DOHH2 (cell line): ENCODE measurements at regions not wholly inside any gene's neighbourhood (a gene's known extent, or its start where the extent isn't known, plus 50 kb on each side); places are given as distances from the start of the nearest gene placed in this dataset.

Experiments used
- EZH2phosphoT487 ChIP-seq: fragments of 200-600 bp; sonication (generic); IDR thresholded peaks from 2 replicates; pipeline ENCODE4 v1.6.1; 2017; ENCODE audit warnings: borderline replicate concordance, mild to moderate bottlenecking, antibody characterized with exemption, low read length, moderate library complexity, mixed read lengths
- TF ChIP-seq, protein P1 (sequence below): fragments of 200-600 bp; sonication (generic); IDR thresholded peaks from one replicate; pipeline ENCODE4 v1.5.1; 2014; ENCODE audit warnings: antibody characterized with exemption, mild to moderate bottlenecking, low read depth, low read length; ENCODE audit not compliant: poor library complexity, severe bottlenecking

DNA sequence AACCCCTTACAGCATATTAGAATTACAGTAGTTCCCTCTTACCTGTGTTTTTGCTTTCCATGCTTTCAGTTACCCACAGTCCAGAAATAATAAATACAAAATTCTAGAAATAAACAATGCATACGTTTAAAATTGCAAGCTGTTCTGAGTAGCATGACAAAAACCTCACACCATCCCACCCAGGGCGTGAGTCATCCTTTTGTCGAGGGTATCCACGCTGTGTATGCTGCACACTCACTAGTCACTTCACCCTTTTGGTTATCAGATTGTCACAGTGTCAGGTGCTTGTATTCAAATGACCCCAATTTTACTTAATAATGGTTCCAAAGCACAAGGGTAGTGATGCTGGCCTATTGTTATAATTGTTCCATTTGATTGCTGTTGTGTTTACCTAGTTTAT, 72.5 kb upstream of the P3H2 start:
- TF ChIP-seq, protein P1, sequence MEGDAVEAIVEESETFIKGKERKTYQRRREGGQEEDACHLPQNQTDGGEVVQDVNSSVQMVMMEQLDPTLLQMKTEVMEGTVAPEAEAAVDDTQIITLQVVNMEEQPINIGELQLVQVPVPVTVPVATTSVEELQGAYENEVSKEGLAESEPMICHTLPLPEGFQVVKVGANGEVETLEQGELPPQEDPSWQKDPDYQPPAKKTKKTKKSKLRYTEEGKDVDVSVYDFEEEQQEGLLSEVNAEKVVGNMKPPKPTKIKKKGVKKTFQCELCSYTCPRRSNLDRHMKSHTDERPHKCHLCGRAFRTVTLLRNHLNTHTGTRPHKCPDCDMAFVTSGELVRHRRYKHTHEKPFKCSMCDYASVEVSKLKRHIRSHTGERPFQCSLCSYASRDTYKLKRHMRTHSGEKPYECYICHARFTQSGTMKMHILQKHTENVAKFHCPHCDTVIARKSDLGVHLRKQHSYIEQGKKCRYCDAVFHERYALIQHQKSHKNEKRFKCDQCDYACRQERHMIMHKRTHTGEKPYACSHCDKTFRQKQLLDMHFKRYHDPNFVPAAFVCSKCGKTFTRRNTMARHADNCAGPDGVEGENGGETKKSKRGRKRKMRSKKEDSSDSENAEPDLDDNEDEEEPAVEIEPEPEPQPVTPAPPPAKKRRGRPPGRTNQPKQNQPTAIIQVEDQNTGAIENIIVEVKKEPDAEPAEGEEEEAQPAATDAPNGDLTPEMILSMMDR: no peak
- TF ChIP-seq EZH2phosphoT487: no peak
